A549 (cell line): ENCODE measurements at regions not wholly inside any gene's neighbourhood (a gene's known extent, or its start where the extent isn't known, plus 50 kb on each side); places are given as distances from the start of the nearest gene placed in this dataset.

Source experiments
- ATAC-seq, 2 experiments: fragments of 200-7000 bp in 1 of 2; fragments of >200 bp in 1 of 2; cut with Nextera tagmentation in 1 of 2; cut with Tn5 transposase in 1 of 2; 3 replicates each; pipeline versions ENCODE4 v1.8.0 to v1.9.1; 2018 to 2020; ENCODE audit warnings: mild to moderate bottlenecking in 1 of 2, moderate library complexity in 1 of 2
- CTCF ChIA-PET: fragments of 300-600 bp; sonication (Branson Sonifier 250); formaldehyde crosslinking; extraction: SDS; loops from one replicate; lab custom pipeline; 2021; ENCODE audit warnings: antibody characterized with exemption, inconsistent platforms; lab: Yijun Ruan, JAX
- POLR2A ChIA-PET: fragments of 350-600 bp; formaldehyde crosslinking; extraction: SDS; loops from one replicate; lab custom pipeline; 2021; ENCODE audit warnings: antibody characterized with exemption, inconsistent platforms; lab: Yijun Ruan, JAX
- DNase-seq, 2 experiments: peaks; one replicate each; pipeline versions ENCODE4 v3.0.0 to v3.0.0-alpha.2; 2011 to 2016; ENCODE audit warnings: low read depth in 1 of 2, low spot score in 1 of 2
- FAIRE-seq: peaks from 2 replicates; lab custom pipeline; 2011; peaks lifted over from hg19 to GRCh38; lab: Jason Lieb, UNC
- H3K27ac ChIP-seq, 2 experiments: fragments of >200 bp; sonication (Bioruptor Twin); formaldehyde crosslinking; 3 replicates each; pipeline ENCODE4 v1.5.1; 2016 to 2017
- H3K4me1 ChIP-seq: fragments of >200 bp; sonication (Bioruptor Twin); formaldehyde crosslinking; 3 replicates; pipeline ENCODE4 v1.6.1; 2016
- H3K4me2 ChIP-seq: fragments of >200 bp; sonication (Bioruptor Twin); formaldehyde crosslinking; 3 replicates; pipeline ENCODE4 v1.6.1; 2016
- H3K4me3 ChIP-seq: fragments of >200 bp; sonication (Bioruptor Twin); formaldehyde crosslinking; 3 replicates; pipeline ENCODE4 v1.5.1; 2016
- H3K9me3 ChIP-seq: fragments of >200 bp; sonication (Bioruptor Twin); formaldehyde crosslinking; 3 replicates; pipeline ENCODE4 v1.6.1; 2016
- ATOH8 ChIP-seq: fragments of 250-450 bp; sonication (Bioruptor Pico); IDR thresholded peaks from 2 replicates; pipeline ENCODE4 v1.5.0; 2020; ENCODE audit warnings: low read depth, mild to moderate bottlenecking, moderate library complexity
- CEBPB ChIP-seq, 2 experiments: fragments of >200 bp in 1 of 2; sonication (Bioruptor Twin) in 1 of 2; formaldehyde crosslinking in 1 of 2; IDR thresholded peaks; 2 replicates each; pipeline ENCODE4 v1.6.1; 2012 to 2016
- CTCF ChIP-seq: fragments of >200 bp; sonication (Bioruptor Twin); formaldehyde crosslinking; IDR thresholded peaks from 3 replicates; pipeline ENCODE4 v1.5.1; 2016
- FOSB ChIP-seq: fragments of 250-450 bp; sonication (Bioruptor Pico); IDR thresholded peaks from 2 replicates; pipeline ENCODE4 v1.5.0; 2020; ENCODE audit warnings: mild to moderate bottlenecking, moderate library complexity
- HMGXB4 ChIP-seq: fragments of 250-450 bp; sonication (Bioruptor Pico); IDR thresholded peaks from 2 replicates; pipeline ENCODE4 v1.5.0; 2021; ENCODE audit warnings: mild to moderate bottlenecking, moderate library complexity, borderline replicate concordance
- KDM1A ChIP-seq: fragments of 200-600 bp; sonication (generic); IDR thresholded peaks from 2 replicates; pipeline ENCODE4 v1.6.1; 2016; ENCODE audit warnings: low read depth, mild to moderate bottlenecking
- MAZ ChIP-seq: fragments of 150-350 bp; IDR thresholded peaks from 2 replicates; pipeline ENCODE4 v1.6.1; 2014; ENCODE audit warnings: antibody characterized with exemption, low read depth, low read length, borderline replicate concordance
- MYC ChIP-seq: IDR thresholded peaks from 2 replicates; pipeline ENCODE4 v1.6.1; 2012; ENCODE audit warnings: mild to moderate bottlenecking, inconsistent platforms, low read length, improper control_type of control experiment, borderline replicate concordance
- NFE2L2 ChIP-seq: fragments of 150-350 bp; conservative IDR thresholded peaks from 2 replicates; pipeline ENCODE4 v1.6.1; 2014; ENCODE audit warnings: low read length
- NPAS2 ChIP-seq: fragments of 250-450 bp; sonication (Bioruptor Pico); IDR thresholded peaks from 2 replicates; pipeline ENCODE4 v1.8.0; 2022; ENCODE audit warnings: mild to moderate bottlenecking, moderate library complexity, borderline replicate concordance
- PHF8 ChIP-seq: fragments of 200-600 bp; sonication (generic); IDR thresholded peaks from 2 replicates; pipeline ENCODE4 v1.6.1; 2016; ENCODE audit warnings: low read depth, mild to moderate bottlenecking, antibody characterized with exemption, moderate library complexity, borderline replicate concordance
- POLR2AphosphoS2 ChIP-seq: conservative IDR thresholded peaks from 2 replicates; pipeline ENCODE4 v1.6.1; 2012; ENCODE audit warnings: low read length, improper control_type of control experiment, inconsistent platforms
- WGBS: methylation state at CpG from one replicate; pipeline ENCODE4 v1.1.6; 2017; ENCODE audit errors: missing lambda C conversion rate; 5-methylcytosine and 5-hydroxymethylcytosine counted together
- TF ChIP-seq, protein P1 (sequence below): fragments of >200 bp; sonication (Bioruptor Twin); formaldehyde crosslinking; IDR thresholded peaks from 3 replicates; pipeline ENCODE4 v1.6.1; 2016
- TF ChIP-seq, protein P2 (sequence below): IDR thresholded peaks from 2 replicates; pipeline ENCODE4 v1.6.1; 2012; ENCODE audit warnings: low read depth, borderline replicate concordance

DNA sequence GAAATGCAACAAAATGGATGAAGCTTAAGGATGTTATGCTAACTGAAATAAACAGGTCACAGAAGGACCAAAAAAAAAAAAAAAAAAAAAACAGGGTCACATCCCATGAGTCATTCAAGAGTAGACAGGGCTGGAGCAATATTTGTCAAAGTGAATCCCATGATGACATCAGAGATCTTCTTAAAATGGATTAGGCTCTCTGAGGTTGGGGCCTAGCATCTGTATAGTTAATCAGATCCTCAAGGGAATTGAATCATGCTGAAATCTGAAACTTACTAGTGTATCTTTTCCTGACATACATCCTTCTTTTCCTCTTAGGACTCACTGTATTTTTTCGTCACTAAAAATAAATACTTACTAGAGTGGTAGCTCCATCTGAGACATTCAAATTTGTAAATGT is 380.6 kb upstream of the NXPH2 start:
- ChIA-PET POLR2A (no interaction called here), CTCF (no interaction called here)
- Histone ChIP-seq H3K4me3 (no peak overlapping the region), H3K9me3 (no peaks in the 10 kb centered on the region), H3K27ac (no peak overlapping the region), H3K4me1 (no peaks in the 10 kb centered on the region)
- TF ChIP-seq NPAS2 (CRISPR knock-in tag) (no peak), CEBPB (IDR thresholded peaks at IDR 0.05) (no peak), MAZ (no peak), MYC (no peak), POLR2AphosphoS2 (no peak), FOSB (CRISPR knock-in tag) (no peak)
- TF ChIP-seq, protein P1, sequence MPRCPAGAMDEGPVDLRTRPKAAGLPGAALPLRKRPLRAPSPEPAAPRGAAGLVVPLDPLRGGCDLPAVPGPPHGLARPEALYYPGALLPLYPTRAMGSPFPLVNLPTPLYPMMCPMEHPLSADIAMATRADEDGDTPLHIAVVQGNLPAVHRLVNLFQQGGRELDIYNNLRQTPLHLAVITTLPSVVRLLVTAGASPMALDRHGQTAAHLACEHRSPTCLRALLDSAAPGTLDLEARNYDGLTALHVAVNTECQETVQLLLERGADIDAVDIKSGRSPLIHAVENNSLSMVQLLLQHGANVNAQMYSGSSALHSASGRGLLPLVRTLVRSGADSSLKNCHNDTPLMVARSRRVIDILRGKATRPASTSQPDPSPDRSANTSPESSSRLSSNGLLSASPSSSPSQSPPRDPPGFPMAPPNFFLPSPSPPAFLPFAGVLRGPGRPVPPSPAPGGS, result no peak
- TF ChIP-seq, protein P2, sequence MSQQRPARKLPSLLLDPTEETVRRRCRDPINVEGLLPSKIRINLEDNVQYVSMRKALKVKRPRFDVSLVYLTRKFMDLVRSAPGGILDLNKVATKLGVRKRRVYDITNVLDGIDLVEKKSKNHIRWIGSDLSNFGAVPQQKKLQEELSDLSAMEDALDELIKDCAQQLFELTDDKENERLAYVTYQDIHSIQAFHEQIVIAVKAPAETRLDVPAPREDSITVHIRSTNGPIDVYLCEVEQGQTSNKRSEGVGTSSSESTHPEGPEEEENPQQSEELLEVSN, result no peak
- TF ChIP-seq, all 56 proteins: peak for 0
- FAIRE-seq, result no peak
- no peak for ATAC-seq
- H3K4me2 ChIP-seq, result no peak overlapping the region
- DNase-seq, result no peak
- 0% methylated on average over 1 of the region's 1 CpG for WGBS

- ChIA-PET POLR2A (no interaction called here), CTCF (no interaction called here)
- H3K4me3 ChIP-seq, result no peak overlapping the region
These were observed 379.0 kb upstream of the NXPH2 start for GRCh38 chr2:139159177-139159576.

More at GRCh38 chr2:139159177-139159576, 379.0 kb upstream of the NXPH2 start:
- ATAC-seq (no peak), DNase-seq (no peak), FAIRE-seq (no peak)
- 6% methylated on average over 3 of the region's 3 CpGs for WGBS
- no peak overlapping the region for H3K27ac ChIP-seq
- H3K4me2 ChIP-seq, result no peak overlapping the region
- no peaks in the 10 kb centered on the region for H3K9me3 ChIP-seq
- no peaks in the 10 kb centered on the region for H3K4me1 ChIP-seq
- TF ChIP-seq ATOH8 (CRISPR knock-in tag) (no peak), HMGXB4 (CRISPR knock-in tag) (no peak), KDM1A (no peak), CTCF (no peak), PHF8 (no peak), NPAS2 (CRISPR knock-in tag) (no peak), NFE2L2 (no peak)
